PFSK-1 (cell line): ENCODE measurements at regions not wholly inside any gene's neighbourhood (a gene's known extent, or its start where the extent isn't known, plus 50 kb on each side); places are given as distances from the start of the nearest gene placed in this dataset.

Experiments
- FOXP2 ChIP-seq: optimal IDR thresholded peaks from 2 replicates; pipeline ENCODE3; 2011; ENCODE audit warnings: borderline replicate concordance, control low read depth, inconsistent platforms; ENCODE audit not compliant: insufficient read depth; ENCODE audit errors: extremely low read length, extremely low read depth
- POLR2AphosphoS5 ChIP-seq: IDR thresholded peaks from 2 replicates; pipeline ENCODE4 v1.6.1; 2012; ENCODE audit warnings: low read depth, mild to moderate bottlenecking, control low read depth, low read length, moderate library complexity
- SIN3A ChIP-seq: IDR thresholded peaks from 2 replicates; pipeline ENCODE4 v1.6.1; 2012; ENCODE audit warnings: mild to moderate bottlenecking, low read length, moderate library complexity, borderline replicate concordance; ENCODE audit not compliant: insufficient read depth
- TAF1 ChIP-seq: IDR thresholded peaks from 2 replicates; pipeline ENCODE4 v1.6.1; 2012; ENCODE audit warnings: low read length, control low read depth, borderline replicate concordance; ENCODE audit not compliant: insufficient read depth

DNA sequence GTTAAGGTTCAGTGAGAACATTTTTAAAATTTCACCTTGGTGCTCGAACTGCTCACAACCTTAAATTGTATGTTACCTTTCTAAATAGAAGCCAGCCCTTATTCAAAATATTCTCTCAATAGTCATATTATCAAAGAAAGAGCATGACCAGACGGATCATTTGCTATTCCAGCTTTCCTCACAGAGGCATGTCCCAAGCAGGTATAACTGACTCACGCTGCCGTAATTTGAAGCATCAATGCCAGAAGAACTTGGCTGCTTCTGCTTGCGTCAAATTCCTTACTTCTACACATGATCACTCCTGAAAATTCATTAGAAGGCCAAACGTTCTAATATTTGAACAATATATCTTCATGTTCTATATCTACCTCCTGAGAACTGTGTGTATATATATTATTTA lies 69.5 kb upstream of the VGLL4 start:
- TF ChIP-seq TAF1 (no peak), POLR2AphosphoS5 (no peak), FOXP2 (no peak), SIN3A (no peak)
